Testis (tissue), 2 donors: ENCODE measurements at regions not wholly inside any gene's neighbourhood (a gene's known extent, or its start where the extent isn't known, plus 50 kb on each side); places are given as distances from the start of the nearest gene placed in this dataset.

ENCODE experiments used
- CTCF ChIP-seq, 3 experiments: fragments of 450-650 bp in 2 of 3; fragments of 200-600 bp in 1 of 3; sonication (generic) in 1 of 3; IDR thresholded peaks; one replicate each; pipeline ENCODE4 v1.5.1; 2016 to 2019; ENCODE audit warnings: antibody characterized with exemption in 3 of 3, mild to moderate bottlenecking in 2 of 3, moderate library complexity in 1 of 3
- POLR2A ChIP-seq: fragments of 450-650 bp; IDR thresholded peaks from one replicate; pipeline ENCODE4 v1.6.1; 2017; ENCODE audit warnings: antibody characterized with exemption, mild to moderate bottlenecking, moderate library complexity

GRCh38 chr2:240204431-240205276 is 64.2 kb upstream of the OTOS start:
- TF ChIP-seq POLR2A (no peak), CTCF (IDR thresholded peaks at IDR 0.05) (no peak)
